ENCODE measurements at regions not wholly inside any gene's neighbourhood (a gene's known extent, or its start where the extent isn't known, plus 50 kb on each side); places are given as distances from the start of the nearest gene placed in this dataset.

DNA sequence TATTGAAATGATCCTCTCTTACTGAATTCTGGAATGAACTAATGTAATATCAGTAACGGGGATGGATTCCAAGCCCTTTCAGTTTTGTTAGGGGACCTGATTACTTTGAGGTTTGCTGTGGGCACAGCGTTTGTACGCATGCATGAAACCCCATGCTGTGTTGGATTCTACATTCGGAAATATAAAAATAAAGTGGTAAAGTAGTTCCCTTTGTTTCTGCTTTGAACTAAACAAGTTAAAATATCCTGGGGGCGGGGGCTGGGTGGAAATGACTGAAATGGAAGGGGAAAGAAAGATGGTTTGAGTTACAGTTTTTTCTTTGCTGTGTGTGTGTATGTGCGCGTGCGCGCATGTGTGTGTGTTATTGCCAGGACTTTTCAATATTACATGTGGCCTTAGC lies 196.5 kb upstream of the OPRM1 start:
- Mint-ChIP-seq H3K4me1 (peaks cover 18 to 38% of the 10 kb centered on the region in 2 experiments), H3K9me3 (peaks cover 0 to 2% of the 10 kb centered on the region in 2 experiments; a peak in 2 of 5 replicates), H3K27me3 (ENCODE audit: low read depth) (no peaks in the 10 kb centered on the region), H3K27ac (0 out of 7 replicates have a peak overlapping the region, but pooled peaks of 1 of the 3 experiments have one; percentile 14), H3K36me3 (ENCODE audit: insufficient read depth in 1 of 3, low read depth in 3 of 3) (peaks cover 0 to 1% (median 0%) of the 10 kb centered on the region in 3 experiments; a peak in 3 of 7 replicates), H3K4me3 (no peak overlapping the region)
- Histone ChIP-seq H3K9ac (ENCODE audit: extremely low read depth, insufficient read length, low read length) (no peak overlapping the region), H3K27me3 (ENCODE audit: insufficient read depth, low read length) (no peaks in the 10 kb centered on the region), H3K23me2 (ENCODE audit: insufficient read length, low read depth, low read length, poor library complexity, severe bottlenecking) (no peaks in the 10 kb centered on the region), H2BK15ac (ENCODE audit: low read depth, low read length) (no peak overlapping the region), H4K91ac (ENCODE audit: insufficient read length, low read depth, low read length) (no peak overlapping the region), H3K9me3 (ENCODE audit: control insufficient read depth, low read depth, low read length) (no peaks in the 10 kb centered on the region), H3K56ac (ENCODE audit: insufficient read length, low read depth, low read length) (no peak overlapping the region), H3K4ac (ENCODE audit: low read depth, low read length) (no peak overlapping the region), H3K14ac (ENCODE audit: insufficient read depth, low read length) (no peak overlapping the region), H2BK12ac (ENCODE audit: insufficient read length, low read depth, low read length) (no peak overlapping the region), H3K4me2 (ENCODE audit: insufficient read depth, insufficient read length, low read length) (no peak overlapping the region), H3K27ac (ENCODE audit: insufficient read length, low read depth, low read length) (no peak overlapping the region), H2BK5ac (ENCODE audit: insufficient read length, low read length) (no peak overlapping the region), H3K79me1 (ENCODE audit: insufficient read depth, low read depth, low read length, poor library complexity, severe bottlenecking) (no peaks in the 10 kb centered on the region), H2AFZ (ENCODE audit: low read length) (no peak overlapping the region), H4K5ac (ENCODE audit: insufficient read length, low read depth, low read length) (no peak overlapping the region), H3K18ac (ENCODE audit: insufficient read length, low read depth, low read length) (no peak overlapping the region), H4K8ac (replicated peaks; ENCODE audit: insufficient read length, low read depth, low read length) (no peak overlapping the region), H3T11ph (ENCODE audit: low read length) (no peak overlapping the region), H4K20me1 (ENCODE audit: control insufficient read depth, insufficient read depth, insufficient read length) (no peaks in the 10 kb centered on the region), H2AK5ac (ENCODE audit: insufficient read length, low read length) (no peak overlapping the region), H3K23ac (ENCODE audit: insufficient read length, low read depth, low read length) (no peak overlapping the region), H2BK20ac (ENCODE audit: low read depth, low read length, poor library complexity, severe bottlenecking) (no peak overlapping the region), H2BK120ac (ENCODE audit: low read depth, low read length, poor library complexity, severe bottlenecking) (no peak overlapping the region), H3K79me2 (ENCODE audit: insufficient read depth, low read length) (no peaks in the 10 kb centered on the region), H3K4me1 (ENCODE audit: insufficient read depth, low read length) (peaks cover 7% of the 10 kb centered on the region; the same call in 1 of the 2 replicates)
- TF ChIP-seq, protein P1, sequence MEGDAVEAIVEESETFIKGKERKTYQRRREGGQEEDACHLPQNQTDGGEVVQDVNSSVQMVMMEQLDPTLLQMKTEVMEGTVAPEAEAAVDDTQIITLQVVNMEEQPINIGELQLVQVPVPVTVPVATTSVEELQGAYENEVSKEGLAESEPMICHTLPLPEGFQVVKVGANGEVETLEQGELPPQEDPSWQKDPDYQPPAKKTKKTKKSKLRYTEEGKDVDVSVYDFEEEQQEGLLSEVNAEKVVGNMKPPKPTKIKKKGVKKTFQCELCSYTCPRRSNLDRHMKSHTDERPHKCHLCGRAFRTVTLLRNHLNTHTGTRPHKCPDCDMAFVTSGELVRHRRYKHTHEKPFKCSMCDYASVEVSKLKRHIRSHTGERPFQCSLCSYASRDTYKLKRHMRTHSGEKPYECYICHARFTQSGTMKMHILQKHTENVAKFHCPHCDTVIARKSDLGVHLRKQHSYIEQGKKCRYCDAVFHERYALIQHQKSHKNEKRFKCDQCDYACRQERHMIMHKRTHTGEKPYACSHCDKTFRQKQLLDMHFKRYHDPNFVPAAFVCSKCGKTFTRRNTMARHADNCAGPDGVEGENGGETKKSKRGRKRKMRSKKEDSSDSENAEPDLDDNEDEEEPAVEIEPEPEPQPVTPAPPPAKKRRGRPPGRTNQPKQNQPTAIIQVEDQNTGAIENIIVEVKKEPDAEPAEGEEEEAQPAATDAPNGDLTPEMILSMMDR (conservative IDR thresholded peaks at IDR 0.05): no peak
- DNase-seq: no peak
- no CpG with 5 or more reads among the region's 9 CpGs for WGBS (ENCODE audit: extremely low coverage, insufficient read length, low lambda C conversion rate)
